HG02970 (cell line): ENCODE measurements at regions not wholly inside any gene's neighbourhood (a gene's known extent, or its start where the extent isn't known, plus 50 kb on each side); places are given as distances from the start of the nearest gene placed in this dataset.
"Not testable (repeated sequence)": the region's sequence is repeated elsewhere in the genome, so short reads cannot be mapped to it uniquely, and the experiment has no call there.

ENCODE experiments used
- ATAC-seq: cut with Tn5 transposase; IDR thresholded peaks from one replicate; pipeline ENCODE4 v1.9.1; 2021; ENCODE audit warnings: mild to moderate bottlenecking, moderate library complexity, moderate number of reproducible peaks; ENCODE audit not compliant: unreplicated experiment, low FRiP score

- ATAC-seq, result no peak
Observed at GRCh38 chr7:19964246-19964645, 190.8 kb upstream of the TMEM196 start.

DNA sequence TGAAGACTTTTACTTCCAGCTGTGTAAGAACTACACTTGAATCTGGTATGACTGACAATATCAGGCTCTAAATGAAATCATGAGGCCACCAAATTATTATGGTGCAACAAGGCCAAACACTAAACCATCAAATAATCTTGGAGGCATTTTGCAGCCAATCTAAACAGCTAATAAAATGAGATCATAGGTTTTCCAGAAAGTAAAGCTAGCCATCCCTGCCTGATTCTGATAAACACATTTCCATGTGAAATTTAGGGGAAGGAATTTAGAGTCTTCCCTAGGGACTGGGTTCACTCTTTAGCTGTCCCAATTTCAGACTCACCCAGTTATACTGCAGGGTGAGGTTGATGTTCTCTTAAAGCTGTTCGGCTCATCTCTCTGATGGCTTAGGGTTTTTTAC lies 190.3 kb upstream of the TMEM196 start:
- no peak for ATAC-seq

DNA sequence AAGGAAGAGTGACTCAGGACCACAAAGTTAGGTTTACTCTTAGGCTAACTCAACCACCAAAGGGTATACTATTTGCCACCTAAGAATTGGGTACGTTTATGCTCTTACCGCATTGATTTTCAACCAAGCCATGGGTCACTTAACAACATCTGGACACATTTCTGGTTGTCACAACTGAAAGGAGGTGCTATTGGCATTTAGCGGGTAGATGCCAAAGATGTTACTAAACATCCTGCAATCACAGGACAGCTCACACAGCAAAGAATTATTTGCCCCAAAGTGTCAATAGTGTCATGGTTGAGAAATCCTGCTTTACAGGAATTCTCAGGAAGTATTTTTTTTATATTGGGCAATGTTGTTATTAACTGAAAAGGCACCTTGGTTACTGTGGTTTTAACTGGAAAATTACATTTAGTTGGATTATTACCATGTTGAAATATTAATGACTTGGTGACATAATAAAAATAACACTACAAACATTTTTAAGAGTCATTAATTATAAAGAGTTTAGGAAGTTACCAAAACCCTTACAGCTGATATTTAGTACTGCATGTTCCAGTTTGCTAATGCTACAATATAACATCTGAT lies 185.0 kb upstream of the TMEM196 start:
- no peak for ATAC-seq

- ATAC-seq, result no peak
Observed at GRCh38 chr7:19957664-19958063, 184.2 kb upstream of the TMEM196 start.

GRCh38 chr7:19954166-19954565 lies 180.7 kb upstream of the TMEM196 start:
- ATAC-seq, result not testable (repeated sequence)

- not testable (repeated sequence) for ATAC-seq
Observed at GRCh38 chr7:19953411-19953810, 180.0 kb upstream of the TMEM196 start.

DNA sequence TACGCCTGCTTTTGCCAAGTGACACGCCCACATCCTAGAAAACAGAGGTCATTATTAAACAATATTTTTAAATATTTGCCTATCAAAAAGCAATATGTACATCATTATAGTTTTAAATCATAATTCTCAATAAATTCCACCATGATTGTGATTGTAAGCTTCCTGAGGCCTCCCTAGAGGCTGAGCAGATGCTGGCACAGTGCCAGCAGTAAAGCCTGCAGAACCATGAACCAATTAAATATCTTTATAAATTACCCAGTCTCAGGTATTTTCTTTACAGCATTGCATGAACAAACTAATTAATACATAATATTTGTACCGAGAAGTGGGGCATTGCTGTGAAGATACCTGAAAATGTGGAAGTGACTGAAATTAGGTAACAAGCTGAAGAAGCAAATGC lies 174.7 kb upstream of the TMEM196 start:
- no peak for ATAC-seq

- ATAC-seq, result no peak
Observed at GRCh38 chr7:19944363-19945120, 171.1 kb upstream of the TMEM196 start.

GRCh38 chr7:19939746-19940145 lies 166.3 kb upstream of the TMEM196 start:
- ATAC-seq, result no peak

GRCh38 chr7:19932549-19933249 lies 159.3 kb upstream of the TMEM196 start:
- no peak for ATAC-seq

GRCh38 chr7:19930851-19931250 lies 157.4 kb upstream of the TMEM196 start:
- no peak for ATAC-seq

DNA sequence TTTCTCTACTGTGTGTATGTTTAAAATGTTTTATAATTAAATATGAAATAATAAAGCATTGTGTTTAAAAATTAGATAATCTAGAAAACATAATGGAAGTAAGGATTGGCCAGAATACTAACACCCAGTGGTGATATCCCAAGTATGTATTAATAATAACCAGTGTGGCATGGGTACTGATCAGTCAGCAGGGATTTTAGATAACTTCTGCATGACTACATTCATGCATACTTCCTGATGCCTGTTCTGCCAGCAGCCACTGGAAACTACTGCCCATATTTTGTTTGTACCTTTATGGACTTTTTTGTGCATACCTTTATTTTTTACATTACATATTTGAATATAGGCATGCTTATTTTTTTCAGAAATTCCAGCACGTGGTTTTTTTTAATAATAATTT lies 156.6 kb upstream of the TMEM196 start:
- ATAC-seq, result no peak

DNA sequence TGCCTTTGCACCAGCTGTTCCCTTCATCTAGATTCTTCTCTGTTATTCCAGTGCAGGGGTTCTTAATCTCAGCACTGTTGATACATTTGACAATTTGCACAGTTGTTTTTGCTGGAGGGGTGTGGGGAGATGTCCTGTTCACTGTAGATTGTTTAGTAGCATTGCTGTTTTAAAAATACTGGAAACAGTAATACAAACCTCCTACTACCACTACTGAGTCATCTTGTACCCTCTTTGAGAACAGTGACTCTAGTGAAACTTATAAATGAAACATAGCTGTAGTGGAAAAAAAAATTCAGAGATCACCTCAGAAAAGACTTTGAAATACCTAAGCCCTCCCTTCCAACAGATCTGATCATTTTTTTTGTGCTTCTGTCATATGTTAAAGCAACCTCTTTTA lies 154.8 kb upstream of the TMEM196 start:
- peak; percentile 80 for ATAC-seq

DNA sequence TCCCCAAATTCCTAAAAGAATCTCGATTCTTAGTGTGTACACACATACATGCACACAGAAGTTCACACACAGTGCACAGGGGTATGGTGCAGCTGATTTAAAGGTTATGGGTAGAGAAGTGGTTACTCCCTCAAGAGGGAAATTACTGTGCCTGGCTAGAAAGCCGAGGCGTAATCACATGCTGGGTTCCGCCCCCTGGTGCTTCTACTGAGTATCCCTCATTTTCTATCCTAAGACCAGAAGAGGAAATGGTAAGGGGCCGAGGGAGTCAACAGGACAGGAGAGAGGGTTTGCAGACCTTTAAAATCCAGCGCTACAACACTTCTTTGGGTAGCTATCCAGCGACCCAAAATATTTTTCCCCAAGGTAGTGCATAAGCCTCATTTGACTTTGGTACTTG lies 147.3 kb upstream of the TMEM196 start:
- no peak for ATAC-seq

GRCh38 chr7:19920166-19920565 lies 146.7 kb upstream of the TMEM196 start:
- ATAC-seq, result no peak

DNA sequence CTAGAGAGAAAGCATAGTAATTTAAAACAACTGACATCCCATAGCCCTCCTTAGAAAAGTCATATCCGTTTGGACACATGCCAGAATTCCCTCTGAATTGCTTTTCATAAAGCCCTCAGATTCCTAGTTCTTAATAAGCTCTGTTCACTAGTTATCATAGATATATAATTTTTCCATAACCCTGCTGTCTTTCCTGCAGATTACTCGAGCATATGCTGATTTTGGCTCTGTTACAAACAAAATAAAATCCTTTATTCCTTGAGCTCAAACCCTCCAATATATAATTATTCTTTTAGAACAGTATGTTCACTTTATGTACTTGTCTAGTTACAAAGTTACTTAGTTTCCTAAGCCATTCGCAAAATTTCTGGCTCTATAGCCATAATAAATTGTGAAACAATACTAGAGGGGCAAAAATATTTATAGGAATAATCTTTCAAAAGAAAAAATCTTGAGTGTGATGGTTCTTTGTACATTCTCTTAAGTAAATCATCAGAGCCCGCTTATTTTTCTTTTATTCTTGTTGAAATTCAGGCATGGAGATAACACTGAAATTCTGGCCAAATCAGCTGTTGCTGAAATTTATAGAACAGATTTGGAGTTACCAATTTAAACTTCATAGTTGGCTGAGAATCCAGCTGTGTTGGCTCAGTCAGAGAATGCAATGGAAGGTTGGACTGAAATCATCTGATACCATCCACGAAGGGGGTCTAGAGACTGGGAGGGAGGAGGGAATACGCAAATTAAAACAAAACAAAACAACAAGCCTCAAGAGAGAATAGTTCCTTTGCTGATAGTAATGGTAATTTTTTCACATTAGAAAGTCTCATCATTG lies 146.1 kb upstream of the TMEM196 start:
- ATAC-seq, result no peak

DNA sequence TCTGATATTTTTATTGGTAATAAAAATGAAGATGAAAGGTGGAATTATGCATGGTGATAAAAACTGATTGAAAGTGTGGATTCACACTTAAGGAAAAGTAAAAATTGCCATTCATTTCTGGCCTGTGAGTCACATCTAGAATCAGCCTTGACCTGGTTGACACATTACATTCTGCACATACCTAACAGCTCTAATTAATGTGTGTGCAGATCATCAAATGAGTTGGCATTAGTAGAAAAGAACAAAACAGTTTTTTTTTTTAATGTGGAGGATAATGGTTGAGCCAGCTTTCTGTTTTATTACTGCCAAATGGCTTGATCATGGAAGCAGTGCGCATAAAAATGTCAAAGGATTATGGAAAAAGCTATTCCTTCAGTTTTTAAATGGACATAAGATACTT lies 142.6 kb upstream of the TMEM196 start:
- ATAC-seq, result no peak

GRCh38 chr7:19915596-19915995 lies 142.2 kb upstream of the TMEM196 start:
- ATAC-seq, result no peak

DNA sequence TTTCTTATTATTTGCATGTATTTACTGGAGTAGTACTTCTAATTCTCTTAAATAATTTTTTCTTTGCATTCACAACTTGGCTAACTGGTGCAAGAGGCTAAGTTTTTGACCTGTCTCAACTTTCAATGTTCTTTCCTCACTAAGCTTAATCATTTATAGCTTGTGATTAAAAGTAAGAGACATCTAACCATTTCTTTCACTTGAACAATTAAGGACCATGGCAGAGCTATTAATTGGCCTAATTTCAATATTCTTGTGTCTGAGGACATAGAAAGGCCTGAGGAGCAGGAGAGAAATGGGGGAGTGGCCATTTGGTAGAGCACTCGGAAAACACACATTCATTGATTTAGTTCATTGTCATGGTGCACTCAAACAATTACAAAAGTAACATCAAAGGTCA lies 141.4 kb upstream of the TMEM196 start:
- no peak for ATAC-seq

DNA sequence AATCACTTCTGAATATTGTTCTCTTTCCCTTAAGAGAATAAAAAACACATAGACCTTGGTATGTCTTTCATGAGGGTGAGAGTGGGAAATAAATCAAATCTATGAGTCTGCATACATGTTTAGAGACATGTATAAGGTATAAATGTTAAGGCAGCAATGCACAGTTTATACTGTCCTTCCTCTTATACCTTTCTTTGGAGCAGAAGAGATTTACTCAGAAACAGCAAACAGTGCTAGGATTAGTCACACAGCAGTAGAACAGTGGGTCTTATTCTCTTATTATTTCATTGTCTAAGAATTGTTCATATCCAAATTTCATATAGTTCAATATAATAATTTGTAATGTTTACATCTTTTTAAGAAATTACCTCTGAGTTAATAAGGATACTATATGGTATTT lies 126.7 kb upstream of the TMEM196 start:
- no peak for ATAC-seq

- no peak for ATAC-seq
Observed at GRCh38 chr7:19899529-19899928, 126.1 kb upstream of the TMEM196 start.
